NT2/D1 (cell line): ENCODE measurements at regions not wholly inside any gene's neighbourhood (a gene's known extent, or its start where the extent isn't known, plus 50 kb on each side); places are given as distances from the start of the nearest gene placed in this dataset.
"Not testable (repeated sequence)": the region's sequence is repeated elsewhere in the genome, so short reads cannot be mapped to it uniquely, and the experiment has no call there.

Source experiments
- YY1 ChIP-seq: IDR thresholded peaks from 2 replicates; pipeline ENCODE4 v1.6.1; 2011; ENCODE audit not compliant: insufficient read length, insufficient read depth
- ZNF274 ChIP-seq: IDR thresholded peaks from 2 replicates; pipeline ENCODE4 v1.6.1; 2011; ENCODE audit warnings: mild to moderate bottlenecking, low read depth, low read length

DNA sequence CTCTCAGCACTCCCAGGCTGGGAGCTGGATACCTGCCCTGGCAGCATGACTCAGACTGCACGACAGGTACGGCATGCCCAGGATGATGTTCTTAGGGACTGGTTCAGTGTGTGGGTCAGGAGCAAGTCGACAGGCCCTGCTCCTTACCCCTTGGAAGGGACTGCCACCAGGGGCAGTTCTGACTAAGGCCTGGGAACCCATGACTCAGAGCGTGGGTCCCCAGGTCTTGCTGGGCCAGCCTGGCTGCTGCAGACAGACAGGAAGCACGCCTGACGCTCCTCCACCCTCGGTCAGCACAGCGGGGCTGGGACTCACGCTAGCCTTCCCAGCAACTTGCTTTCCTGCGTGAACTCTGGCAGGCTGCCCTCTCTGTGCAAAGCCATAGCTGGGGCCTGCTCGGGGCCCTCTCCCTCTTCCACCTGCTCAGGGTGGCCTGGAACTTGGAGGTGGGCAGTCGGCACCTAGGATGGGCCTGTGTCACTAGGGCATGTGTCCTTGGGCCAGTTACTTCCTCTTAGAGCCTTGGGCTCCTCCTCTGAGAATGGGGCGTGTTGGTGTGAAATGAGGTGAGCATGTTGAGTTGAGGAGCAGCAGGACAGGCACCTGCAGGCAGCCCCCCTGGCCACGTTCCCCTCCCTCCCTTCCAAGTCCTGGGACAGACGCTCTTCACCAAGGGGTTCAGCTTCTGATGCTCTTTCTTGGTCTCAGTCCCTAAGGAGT lies 127.0 kb upstream of the AKAP13 start:
- not testable (repeated sequence) for TF ChIP-seq ZNF274, YY1
